HL-60 (cell line): ENCODE measurements at regions not wholly inside any gene's neighbourhood (a gene's known extent, or its start where the extent isn't known, plus 50 kb on each side); places are given as distances from the start of the nearest gene placed in this dataset.

ENCODE experiments used
- DNase-seq, 2 experiments: peaks; one replicate each; pipeline ENCODE4 v3.0.0-alpha.2; 2010 to 2020; ENCODE audit warnings: low read depth in 1 of 2, low spot score in 1 of 2
- H3K27ac ChIP-seq: fragments of 250-450 bp; sonication (Bioruptor Pico); replicated peaks from 2 replicates; pipeline ENCODE4 v1.5.1; 2020; ENCODE audit warnings: mild to moderate bottlenecking, moderate library complexity
- H3K27me3 ChIP-seq: fragments of 250-450 bp; sonication (Bioruptor Pico); 2 replicates; pipeline ENCODE4 v1.5.1; 2021; ENCODE audit warnings: mild to moderate bottlenecking, moderate library complexity; ENCODE audit not compliant: insufficient read depth, poor library complexity, severe bottlenecking
- H3K4me3 ChIP-seq: replicated peaks from 2 replicates; pipeline ENCODE4 v1.5.1; 2011; ENCODE audit warnings: mild to moderate bottlenecking, control low read depth, low read length; ENCODE audit not compliant: insufficient read depth
- CTCF ChIP-seq: IDR thresholded peaks from one replicate; pipeline ENCODE4 v1.5.1; 2011; ENCODE audit warnings: low read length, control low read depth, inconsistent platforms; ENCODE audit not compliant: insufficient read depth
- GABPA ChIP-seq: IDR thresholded peaks from 2 replicates; pipeline ENCODE4 v1.6.1; 2012; ENCODE audit warnings: low read depth
- POLR2AphosphoS5 ChIP-seq: IDR thresholded peaks from 2 replicates; pipeline ENCODE4 v1.6.1; 2012; ENCODE audit warnings: low read depth
- REST ChIP-seq: IDR thresholded peaks from 2 replicates; pipeline ENCODE4 v1.6.1; 2012; ENCODE audit warnings: low read depth; ENCODE audit not compliant: insufficient replicate concordance
- SPI1 ChIP-seq: IDR thresholded peaks from 2 replicates; pipeline ENCODE4 v1.6.1; 2012; ENCODE audit warnings: low read depth, mild to moderate bottlenecking, borderline replicate concordance

GRCh38 chr18:40956213-40956612 is 998.8 kb upstream of the PIK3C3 start:
- Histone ChIP-seq H3K27me3 (no peaks in the 10 kb centered on the region), H3K4me3 (no peak overlapping the region), H3K27ac (no peak overlapping the region)
- no peak for TF ChIP-seq POLR2AphosphoS5
- TF ChIP-seq GABPA, result no peak
- no peak for TF ChIP-seq REST
- no peak for TF ChIP-seq SPI1
- TF ChIP-seq CTCF, result no peak
- no peak for DNase-seq

- DNase-seq, result no peak
- no peak for TF ChIP-seq GABPA
- no peak for TF ChIP-seq REST
- no peak for TF ChIP-seq SPI1
- no peak for TF ChIP-seq CTCF
- Histone ChIP-seq H3K27me3 (no peaks in the 10 kb centered on the region), H3K4me3 (no peak overlapping the region), H3K27ac (no peak overlapping the region)
Measured at GRCh38 chr18:40955351-40955750, 999.7 kb upstream of the PIK3C3 start.

- no peak overlapping the region for H3K27ac ChIP-seq
- no peaks in the 10 kb centered on the region for H3K27me3 ChIP-seq
- TF ChIP-seq POLR2AphosphoS5 (no peak), REST (no peak), SPI1 (no peak), CTCF (no peak), GABPA (no peak)
- H3K4me3 ChIP-seq, result no peak overlapping the region
- DNase-seq, result no peak
Measured at GRCh38 chr18:40949114-40949950, 1005.7 kb upstream of the PIK3C3 start.
